Esophagus muscularis mucosa (tissue), 4 donors: ENCODE measurements at regions not wholly inside any gene's neighbourhood (a gene's known extent, or its start where the extent isn't known, plus 50 kb on each side); places are given as distances from the start of the nearest gene placed in this dataset.

Experiments
- DNase-seq: peaks from one replicate; pipeline ENCODE4 v3.0.0-alpha.2; 2017; ENCODE audit errors: extremely low spot score
- H3K27ac ChIP-seq, 4 donors: fragments of 200-600 bp; sonication (generic); replicated peaks in 1 of 4; 1 replicate in 3 of 4; 2 replicates in 1 of 4; pipeline ENCODE4 v1.5.1; 2016 to 2019; ENCODE audit warnings: mild to moderate bottlenecking in 1 of 4
- H3K27me3 ChIP-seq, 4 donors: fragments of 200-600 bp; sonication (generic); one replicate each; pipeline versions ENCODE4 v1.5.1 to v1.6.0; 2016 to 2019
- H3K36me3 ChIP-seq, 4 donors: fragments of 200-600 bp; sonication (generic); one replicate each; pipeline ENCODE4 v1.5.1; 2016 to 2019
- H3K4me1 ChIP-seq, 4 donors: fragments of 200-600 bp; sonication (generic); one replicate each; pipeline ENCODE4 v1.5.1; 2016 to 2019
- H3K4me3 ChIP-seq, 4 donors: fragments of 200-600 bp; sonication (generic); 1 replicate in 2 of 4; 2 replicates in 2 of 4; pipeline ENCODE4 v1.5.1; 2016 to 2019; ENCODE audit warnings: mild to moderate bottlenecking in 4 of 4, moderate library complexity in 1 of 4
- H3K9me3 ChIP-seq, 4 donors: fragments of 200-600 bp; sonication (generic); 1 replicate in 3 of 4; 2 replicates in 1 of 4; pipeline ENCODE4 v1.5.1; 2016 to 2019
- EP300 ChIP-seq: sonication (generic); formaldehyde crosslinking; IDR thresholded peaks from one replicate; pipeline ENCODE4 v1.6.1; 2017; ENCODE audit warnings: antibody characterized with exemption
- POLR2A ChIP-seq: fragments of 450-650 bp; IDR thresholded peaks from one replicate; pipeline ENCODE4 v1.6.1; 2017; ENCODE audit warnings: antibody characterized with exemption, moderate library complexity, mild to moderate bottlenecking, low read depth
- POLR2AphosphoS5 ChIP-seq, 2 donors: sonication (generic); formaldehyde crosslinking; IDR thresholded peaks; one replicate each; pipeline ENCODE4 v1.6.1; 2017; ENCODE audit warnings: antibody characterized with exemption in 2 of 2
- WGBS: methylation state at CpG from one replicate; pipeline ENCODE4 v1.1.5; 2018; 5-methylcytosine and 5-hydroxymethylcytosine counted together
- intact Hi-C: fragments of 100-400 bp; cut with DNase I; formaldehyde crosslinking; loops from one replicate; pipeline ENCODE4 v1.15.1; 2023
- TF ChIP-seq, protein P1 (sequence below), 3 experiments: fragments of 200-600 bp in 2 of 3; fragments of 450-650 bp in 1 of 3; sonication (generic) in 2 of 3; IDR thresholded peaks; one replicate each; pipeline ENCODE4 v1.5.1; 2017 to 2019; ENCODE audit warnings: antibody characterized with exemption in 3 of 3, mild to moderate bottlenecking in 2 of 3, moderate library complexity in 1 of 3

DNA sequence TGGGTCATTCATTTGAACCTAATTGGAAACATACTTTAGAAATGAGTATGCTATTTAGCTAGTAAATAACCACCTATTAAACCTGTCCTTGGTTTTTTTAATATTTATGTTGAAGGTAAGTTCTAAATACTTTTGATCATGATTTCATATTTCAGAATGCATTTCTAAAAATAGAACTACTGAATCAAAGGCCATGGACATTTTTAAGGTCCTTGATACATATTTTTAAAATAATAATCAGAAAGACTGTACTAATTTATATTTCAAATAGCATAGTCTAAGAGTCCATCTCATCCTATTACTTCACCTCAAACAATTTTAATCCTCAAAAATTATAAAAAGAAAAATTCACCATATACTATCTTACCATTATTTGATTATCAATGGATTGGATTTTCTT is 102.1 kb upstream of the AKR1E2 start:
- Histone ChIP-seq H3K27ac (no peak overlapping the region), H3K27me3 (no peaks in the 10 kb centered on the region), H3K4me1 (peaks cover 5 to 9% (median 9%) of the 10 kb centered on the region in 4 donors)

DNA sequence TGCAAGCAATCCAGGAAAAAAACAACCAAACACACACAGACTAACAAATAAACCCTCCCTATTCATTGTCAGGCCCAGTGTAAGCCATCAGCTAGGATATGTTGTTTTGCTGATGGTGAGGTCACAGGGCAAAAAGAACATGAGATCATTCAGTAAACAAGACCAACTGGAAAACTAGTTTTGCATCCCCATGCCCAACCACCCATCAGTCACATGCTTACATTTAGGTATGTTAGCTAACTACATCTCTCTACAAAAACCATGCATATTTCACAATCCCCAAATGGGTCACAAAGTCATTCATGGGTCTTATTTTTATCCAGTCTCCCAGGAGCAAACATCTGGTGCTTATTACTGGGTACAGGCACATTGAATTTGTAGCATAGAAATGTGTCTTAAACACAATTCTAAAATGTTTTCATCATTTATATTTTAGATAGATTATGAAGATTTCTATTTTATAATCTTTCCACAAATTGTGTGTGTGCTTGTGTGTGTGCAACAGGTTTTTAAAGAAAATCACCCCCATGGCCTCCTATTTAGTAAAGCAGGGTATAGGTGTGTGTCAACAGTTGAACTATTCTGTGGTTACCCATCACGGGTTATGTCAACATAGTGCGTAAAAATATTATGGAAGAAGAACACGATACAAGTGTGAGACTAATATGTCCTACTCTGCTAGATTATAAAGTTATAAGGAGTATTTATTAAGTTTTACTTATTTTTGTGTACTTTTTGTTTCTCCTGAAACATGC is 103.8 kb upstream of the AKR1E2 start:
- Histone ChIP-seq H3K36me3 (no peaks in the 10 kb centered on the region), H3K4me1 (peaks cover 5 to 14% (median 9%) of the 10 kb centered on the region in 4 donors), H3K9me3 (no peaks in the 10 kb centered on the region), H3K4me3 (no peak overlapping the region), H3K27me3 (no peaks in the 10 kb centered on the region), H3K27ac (no peak overlapping the region)
- TF ChIP-seq, protein P1, sequence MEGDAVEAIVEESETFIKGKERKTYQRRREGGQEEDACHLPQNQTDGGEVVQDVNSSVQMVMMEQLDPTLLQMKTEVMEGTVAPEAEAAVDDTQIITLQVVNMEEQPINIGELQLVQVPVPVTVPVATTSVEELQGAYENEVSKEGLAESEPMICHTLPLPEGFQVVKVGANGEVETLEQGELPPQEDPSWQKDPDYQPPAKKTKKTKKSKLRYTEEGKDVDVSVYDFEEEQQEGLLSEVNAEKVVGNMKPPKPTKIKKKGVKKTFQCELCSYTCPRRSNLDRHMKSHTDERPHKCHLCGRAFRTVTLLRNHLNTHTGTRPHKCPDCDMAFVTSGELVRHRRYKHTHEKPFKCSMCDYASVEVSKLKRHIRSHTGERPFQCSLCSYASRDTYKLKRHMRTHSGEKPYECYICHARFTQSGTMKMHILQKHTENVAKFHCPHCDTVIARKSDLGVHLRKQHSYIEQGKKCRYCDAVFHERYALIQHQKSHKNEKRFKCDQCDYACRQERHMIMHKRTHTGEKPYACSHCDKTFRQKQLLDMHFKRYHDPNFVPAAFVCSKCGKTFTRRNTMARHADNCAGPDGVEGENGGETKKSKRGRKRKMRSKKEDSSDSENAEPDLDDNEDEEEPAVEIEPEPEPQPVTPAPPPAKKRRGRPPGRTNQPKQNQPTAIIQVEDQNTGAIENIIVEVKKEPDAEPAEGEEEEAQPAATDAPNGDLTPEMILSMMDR (IDR thresholded peaks at IDR 0.05), result no peak
- no peak for TF ChIP-seq POLR2A
- TF ChIP-seq POLR2AphosphoS5 (IDR thresholded peaks at IDR 0.05), result no peak
- no peak for TF ChIP-seq EP300
- intact Hi-C loops, result no loop called here
- no peak for DNase-seq
- 96% methylated on average over 3 of the region's 3 CpGs for WGBS

More for the DNA sequence above, 102.1 kb upstream of the AKR1E2 start:
- intact Hi-C loops, result no loop called here
- H3K9me3 ChIP-seq, result no peaks in the 10 kb centered on the region
- TF ChIP-seq, protein P1 (IDR thresholded peaks at IDR 0.05), result no peak
- TF ChIP-seq EP300 (no peak), POLR2A (no peak), POLR2AphosphoS5 (IDR thresholded peaks at IDR 0.05) (no peak)
- H3K36me3 ChIP-seq, result no peaks in the 10 kb centered on the region
- H3K4me3 ChIP-seq, result no peak overlapping the region
- DNase-seq, result no peak

DNA sequence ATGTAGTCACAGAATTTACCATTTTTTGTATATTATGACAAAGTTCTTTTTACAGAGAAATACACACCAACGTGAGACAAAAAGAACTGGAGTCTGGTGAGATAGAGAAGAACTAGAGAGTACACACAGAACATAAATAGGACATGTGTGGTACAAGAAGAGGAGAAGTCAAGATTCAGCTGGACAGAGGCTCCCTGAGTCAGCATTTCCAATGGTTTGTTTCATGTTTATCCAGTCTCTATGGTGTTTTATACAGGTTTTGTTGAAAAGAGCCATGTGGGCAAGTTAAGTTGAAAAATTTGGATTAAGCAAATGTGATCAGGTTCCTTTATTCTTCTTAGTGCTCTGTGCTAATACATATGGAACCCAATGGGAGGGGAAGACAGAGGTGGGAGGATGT is 105.5 kb upstream of the AKR1E2 start:
- no peaks in the 10 kb centered on the region for H3K27me3 ChIP-seq
- no peaks in the 10 kb centered on the region for H3K36me3 ChIP-seq
- 86% methylated on average over 1 of the region's 1 CpG for WGBS
- TF ChIP-seq POLR2A, result no peak
- TF ChIP-seq POLR2AphosphoS5 (IDR thresholded peaks at IDR 0.05), result no peak
- TF ChIP-seq, protein P1 (IDR thresholded peaks at IDR 0.05), result no peak
- no peak for TF ChIP-seq EP300
- H3K4me3 ChIP-seq, result no peak overlapping the region
- H3K4me1 ChIP-seq, result peaks cover 0 to 6% (median 2%) of the 10 kb centered on the region in 4 donors
- intact Hi-C loops, result no loop called here
- no peak overlapping the region for H3K27ac ChIP-seq
- no peaks in the 10 kb centered on the region for H3K9me3 ChIP-seq
- no peak for DNase-seq

GRCh38 chr10:4719671-4720070 is 106.3 kb upstream of the AKR1E2 start:
- TF ChIP-seq POLR2AphosphoS5 (IDR thresholded peaks at IDR 0.05) (no peak), EP300 (no peak), POLR2A (no peak)
- DNase-seq, result no peak
- Histone ChIP-seq H3K27me3 (no peaks in the 10 kb centered on the region), H3K4me1 (peaks cover 0 to 6% (median 2%) of the 10 kb centered on the region in 4 donors), H3K27ac (no peak overlapping the region), H3K4me3 (no peak overlapping the region), H3K36me3 (no peaks in the 10 kb centered on the region), H3K9me3 (no peaks in the 10 kb centered on the region)
- intact Hi-C loops, result no loop called here
- 94% methylated on average over 2 of the region's 2 CpGs for WGBS

DNA sequence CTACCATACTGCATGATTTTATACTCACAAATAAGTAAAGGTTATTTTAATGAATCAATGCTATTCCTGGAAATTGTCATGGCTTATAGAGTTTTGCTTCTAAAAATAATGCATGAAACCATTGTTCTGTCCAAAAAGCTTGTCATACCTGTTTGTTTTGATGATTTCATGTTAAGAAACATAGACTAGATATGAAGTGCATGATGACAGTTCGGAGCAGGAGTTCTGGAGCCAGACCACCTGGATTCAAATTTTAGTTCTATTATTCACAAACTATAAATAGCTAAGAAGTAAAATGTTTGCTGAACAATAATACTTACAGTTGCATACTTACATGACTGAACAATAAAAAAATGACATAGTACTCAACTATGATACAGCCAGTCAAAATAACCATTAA is 107.0 kb upstream of the AKR1E2 start:
- WGBS, result 69% methylated on average over 1 of the region's 1 CpG
- TF ChIP-seq POLR2A, result no peak
- TF ChIP-seq, protein P1 (IDR thresholded peaks at IDR 0.05), result no peak
- no peak for TF ChIP-seq EP300
- TF ChIP-seq POLR2AphosphoS5 (IDR thresholded peaks at IDR 0.05), result no peak
- H3K27me3 ChIP-seq, result no peaks in the 10 kb centered on the region

More for the DNA sequence above, 107.0 kb upstream of the AKR1E2 start:
- H3K4me3 ChIP-seq, result no peak overlapping the region
- no peaks in the 10 kb centered on the region for H3K36me3 ChIP-seq
- intact Hi-C loops, result no loop called here
- H3K27ac ChIP-seq, result no peak overlapping the region
- no peaks in the 10 kb centered on the region for H3K9me3 ChIP-seq
- H3K4me1 ChIP-seq, result peaks cover 0 to 6% (median 2%) of the 10 kb centered on the region in 4 donors
- no peak for DNase-seq
